Transverse colon (tissue), 4 donors: ENCODE measurements at regions not wholly inside any gene's neighbourhood (a gene's known extent, or its start where the extent isn't known, plus 50 kb on each side); places are given as distances from the start of the nearest gene placed in this dataset.

Experiments
- EP300 ChIP-seq: sonication (generic); formaldehyde crosslinking; IDR thresholded peaks from one replicate; pipeline ENCODE4 v1.6.1; 2017; ENCODE audit warnings: antibody characterized with exemption, low read depth
- POLR2A ChIP-seq: fragments of 450-650 bp; IDR thresholded peaks from one replicate; pipeline ENCODE4 v1.6.1; 2016; ENCODE audit warnings: antibody characterized with exemption, mild to moderate bottlenecking, moderate library complexity
- POLR2AphosphoS5 ChIP-seq, 3 donors: sonication (generic); formaldehyde crosslinking; IDR thresholded peaks; one replicate each; pipeline ENCODE4 v1.6.1; 2016; ENCODE audit warnings: antibody characterized with exemption in 3 of 3
- TF ChIP-seq, protein P1 (sequence below), 5 experiments: fragments of 200-600 bp in 3 of 5; fragments of 450-650 bp in 2 of 5; sonication (generic) in 3 of 5; IDR thresholded peaks; 1 replicate in 2 of 5; 2 replicates in 3 of 5; pipeline ENCODE4 v1.5.1; 2016 to 2017; ENCODE audit warnings: antibody characterized with exemption in 5 of 5, inconsistent platforms in 3 of 5, mild to moderate bottlenecking in 2 of 5, moderate library complexity in 1 of 5

DNA sequence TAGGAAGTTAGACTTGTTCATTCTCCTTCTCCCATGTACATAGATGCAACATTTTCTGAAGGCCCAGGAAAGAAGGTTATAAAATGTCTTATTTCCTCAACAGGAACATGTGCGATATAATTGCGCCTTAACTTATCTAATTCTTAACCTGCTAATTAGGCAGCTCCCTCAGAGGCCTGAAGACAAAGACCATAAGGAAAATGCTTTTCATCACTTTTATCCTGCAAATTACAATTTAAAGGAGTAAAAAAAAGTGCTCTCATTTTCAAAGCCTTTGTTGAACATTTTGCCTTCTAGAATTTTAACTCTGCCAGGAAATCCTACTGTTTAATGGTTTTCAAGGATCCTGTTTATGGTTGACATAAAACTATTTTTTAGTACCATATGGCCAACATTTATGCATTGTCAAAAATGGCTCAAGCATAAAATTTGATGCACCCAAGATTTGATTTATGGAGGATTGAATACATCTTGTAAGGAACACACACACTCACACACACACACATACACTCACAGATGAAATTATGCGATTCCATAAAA, 660.4 kb upstream of the TMEM132C start:
- TF ChIP-seq, protein P1, sequence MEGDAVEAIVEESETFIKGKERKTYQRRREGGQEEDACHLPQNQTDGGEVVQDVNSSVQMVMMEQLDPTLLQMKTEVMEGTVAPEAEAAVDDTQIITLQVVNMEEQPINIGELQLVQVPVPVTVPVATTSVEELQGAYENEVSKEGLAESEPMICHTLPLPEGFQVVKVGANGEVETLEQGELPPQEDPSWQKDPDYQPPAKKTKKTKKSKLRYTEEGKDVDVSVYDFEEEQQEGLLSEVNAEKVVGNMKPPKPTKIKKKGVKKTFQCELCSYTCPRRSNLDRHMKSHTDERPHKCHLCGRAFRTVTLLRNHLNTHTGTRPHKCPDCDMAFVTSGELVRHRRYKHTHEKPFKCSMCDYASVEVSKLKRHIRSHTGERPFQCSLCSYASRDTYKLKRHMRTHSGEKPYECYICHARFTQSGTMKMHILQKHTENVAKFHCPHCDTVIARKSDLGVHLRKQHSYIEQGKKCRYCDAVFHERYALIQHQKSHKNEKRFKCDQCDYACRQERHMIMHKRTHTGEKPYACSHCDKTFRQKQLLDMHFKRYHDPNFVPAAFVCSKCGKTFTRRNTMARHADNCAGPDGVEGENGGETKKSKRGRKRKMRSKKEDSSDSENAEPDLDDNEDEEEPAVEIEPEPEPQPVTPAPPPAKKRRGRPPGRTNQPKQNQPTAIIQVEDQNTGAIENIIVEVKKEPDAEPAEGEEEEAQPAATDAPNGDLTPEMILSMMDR (IDR thresholded peaks at IDR 0.05), result no peak
- TF ChIP-seq EP300 (no peak), POLR2A (no peak), POLR2AphosphoS5 (IDR thresholded peaks at IDR 0.05) (no peak)
